Cardiac muscle cell (in vitro differentiated cells and primary cell): ENCODE measurements at regions not wholly inside any gene's neighbourhood (a gene's known extent, or its start where the extent isn't known, plus 50 kb on each side); places are given as distances from the start of the nearest gene placed in this dataset.
A peak's percentile ranks its signal among the peaks of the same experiment; 100 is the strongest.

Source experiments
- DNase-seq, 2 donors: peaks; one replicate each; pipeline versions ENCODE4 v3.0.0 to v3.0.0-alpha.2; 2010 to 2017; ENCODE audit warnings: low read depth in 1 of 2, low spot score in 1 of 2
- H3K27ac ChIP-seq: fragments of 200-600 bp; sonication (generic); 2 replicates; pipeline ENCODE4 v1.5.1; 2016
- H3K27me3 ChIP-seq: fragments of 200-600 bp; sonication (generic); 2 replicates; pipeline ENCODE4 v1.6.0; 2016; ENCODE audit warnings: control low read depth
- H3K36me3 ChIP-seq: fragments of 200-600 bp; sonication (generic); 2 replicates; pipeline ENCODE4 v1.5.1; 2016; ENCODE audit warnings: control low read depth
- H3K4me1 ChIP-seq: fragments of 200-600 bp; sonication (generic); 2 replicates; pipeline ENCODE4 v1.8.1; 2017; ENCODE audit warnings: low read depth, mild to moderate bottlenecking, mixed run types
- H3K4me3 ChIP-seq: fragments of 200-600 bp; sonication (generic); 2 replicates; pipeline ENCODE4 v1.5.1; 2016; ENCODE audit warnings: mild to moderate bottlenecking
- H3K9me3 ChIP-seq: fragments of 200-600 bp; sonication (generic); 2 replicates; pipeline ENCODE4 v1.5.1; 2017; ENCODE audit warnings: low read depth, mild to moderate bottlenecking, control low read depth
- CTCF ChIP-seq: IDR thresholded peaks from 2 replicates; pipeline ENCODE4 v1.5.1; 2012; ENCODE audit warnings: low read depth, mild to moderate bottlenecking, low read length

- DNase-seq, result no peak
- Histone ChIP-seq H3K27ac (no peak overlapping the region), H3K27me3 (no peaks in the 10 kb centered on the region), H3K36me3 (no peaks in the 10 kb centered on the region), H3K9me3 (no peaks in the 10 kb centered on the region), H3K4me3 (no peak overlapping the region), H3K4me1 (peaks cover 34% of the 10 kb centered on the region)
- no peak for TF ChIP-seq CTCF
Observed at GRCh38 chr10:90988024-90988423, 67.1 kb upstream of the ANKRD1 start.

GRCh38 chr10:90988802-90989201 lies 67.9 kb upstream of the ANKRD1 start:
- no peak for TF ChIP-seq CTCF
- H3K27me3 ChIP-seq, result no peaks in the 10 kb centered on the region
- no peak overlapping the region for H3K4me3 ChIP-seq
- no peaks in the 10 kb centered on the region for H3K9me3 ChIP-seq
- no peaks in the 10 kb centered on the region for H3K36me3 ChIP-seq
- peaks cover 26% of the 10 kb centered on the region for H3K4me1 ChIP-seq
- DNase-seq, result peak in 1 of 2 donors; percentile 8
- H3K27ac ChIP-seq, result no peak overlapping the region

GRCh38 chr10:90989378-90989777 lies 68.5 kb upstream of the ANKRD1 start:
- TF ChIP-seq CTCF, result no peak

GRCh38 chr10:90992462-90992861 lies 71.6 kb upstream of the ANKRD1 start:
- Histone ChIP-seq H3K4me3 (no peak overlapping the region), H3K4me1 (no peaks in the 10 kb centered on the region), H3K27me3 (no peaks in the 10 kb centered on the region), H3K27ac (no peak overlapping the region), H3K9me3 (no peaks in the 10 kb centered on the region), H3K36me3 (no peaks in the 10 kb centered on the region)
- TF ChIP-seq CTCF, result no peak
- no peak for DNase-seq

More at GRCh38 chr10:90989378-90989777, 68.5 kb upstream of the ANKRD1 start:
- Histone ChIP-seq H3K9me3 (no peaks in the 10 kb centered on the region), H3K4me3 (no peak overlapping the region), H3K4me1 (peaks cover 26% of the 10 kb centered on the region), H3K36me3 (no peaks in the 10 kb centered on the region), H3K27me3 (no peaks in the 10 kb centered on the region), H3K27ac (no peak overlapping the region)
- DNase-seq, result no peak

GRCh38 chr10:90993340-90993739 lies 72.5 kb upstream of the ANKRD1 start:
- TF ChIP-seq CTCF, result no peak
- H3K4me1 ChIP-seq, result no peaks in the 10 kb centered on the region
- no peaks in the 10 kb centered on the region for H3K9me3 ChIP-seq
- H3K36me3 ChIP-seq, result no peaks in the 10 kb centered on the region
- DNase-seq, result no peak
- no peaks in the 10 kb centered on the region for H3K27me3 ChIP-seq
- H3K27ac ChIP-seq, result no peak overlapping the region
- no peak overlapping the region for H3K4me3 ChIP-seq

- no peak for TF ChIP-seq CTCF
- H3K27me3 ChIP-seq, result no peaks in the 10 kb centered on the region
Observed at GRCh38 chr10:90997670-90998069, 76.8 kb upstream of the ANKRD1 start.

More at GRCh38 chr10:90997670-90998069, 76.8 kb upstream of the ANKRD1 start:
- H3K4me3 ChIP-seq, result no peak overlapping the region
- H3K4me1 ChIP-seq, result no peaks in the 10 kb centered on the region
- no peak overlapping the region for H3K27ac ChIP-seq
- no peak for DNase-seq
- no peaks in the 10 kb centered on the region for H3K9me3 ChIP-seq
- no peaks in the 10 kb centered on the region for H3K36me3 ChIP-seq
